NT2/D1 (cell line): ENCODE measurements at regions not wholly inside any gene's neighbourhood (a gene's known extent, or its start where the extent isn't known, plus 50 kb on each side); places are given as distances from the start of the nearest gene placed in this dataset.
"Not testable (repeated sequence)": the region's sequence is repeated elsewhere in the genome, so short reads cannot be mapped to it uniquely, and the experiment has no call there.

Source experiments
- SUZ12 ChIP-seq: IDR thresholded peaks from 2 replicates; pipeline ENCODE4 v1.6.1; 2011; ENCODE audit not compliant: insufficient read length, insufficient read depth; ENCODE audit errors: extremely low read depth
- YY1 ChIP-seq: IDR thresholded peaks from 2 replicates; pipeline ENCODE4 v1.6.1; 2011; ENCODE audit not compliant: insufficient read length, insufficient read depth

DNA sequence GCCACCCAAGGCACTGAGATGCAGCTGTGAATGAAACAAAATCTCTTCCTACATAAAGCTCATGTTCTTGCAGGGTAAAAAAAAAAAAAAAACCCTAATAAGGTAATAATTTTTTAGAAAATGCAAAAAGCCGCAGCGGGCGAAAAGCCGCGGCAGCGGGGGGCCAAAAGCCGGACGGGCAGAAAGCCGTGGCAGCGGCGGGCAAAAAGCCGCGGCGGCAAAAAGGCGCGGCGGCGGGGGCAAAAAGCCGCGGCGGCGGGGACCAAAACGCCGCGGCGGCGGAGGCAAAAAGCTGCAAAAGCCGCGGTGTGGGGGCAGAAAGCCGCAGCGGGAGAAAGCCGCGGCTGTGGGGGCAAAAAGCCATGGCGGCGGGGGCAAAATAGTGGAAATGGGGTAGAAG is 198.9 kb downstream of the ZNF92 start:
- not testable (repeated sequence) for TF ChIP-seq SUZ12, YY1
